Erythroblast (primary cell): ENCODE measurements at regions not wholly inside any gene's neighbourhood (a gene's known extent, or its start where the extent isn't known, plus 50 kb on each side); places are given as distances from the start of the nearest gene placed in this dataset.

Experiments used
- GATA1 ChIP-seq: IDR thresholded peaks from 2 replicates; pipeline ENCODE4 v1.6.1; 2011; ENCODE audit warnings: low read depth, mild to moderate bottlenecking, control low read depth, low read length, moderate library complexity
- POLR2A ChIP-seq: IDR thresholded peaks from 2 replicates; pipeline ENCODE4 v1.6.1; 2011; ENCODE audit warnings: mild to moderate bottlenecking, low read length

DNA sequence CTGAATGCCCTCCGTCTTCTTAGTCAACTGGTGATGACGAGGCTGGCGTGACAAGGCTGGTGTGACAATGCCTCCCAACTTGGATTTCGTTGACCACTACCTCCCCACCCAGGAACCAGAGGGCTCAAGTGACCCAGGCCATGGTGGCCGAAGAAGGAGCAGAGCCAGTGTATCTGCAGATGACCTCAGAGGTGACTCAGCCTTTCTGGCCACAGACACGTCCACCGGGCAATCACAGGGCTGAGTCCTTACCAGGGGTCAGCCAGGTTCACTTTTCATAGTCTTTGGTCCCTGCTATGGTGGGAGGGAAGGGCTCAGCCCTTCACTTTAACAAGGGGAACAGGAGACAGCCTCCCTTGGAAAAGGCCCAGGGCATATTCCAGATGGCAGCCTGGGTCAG, 116.3 kb downstream of the MAF start:
- TF ChIP-seq POLR2A (no peak), GATA1 (no peak)
